Motor neuron (in vitro differentiated cells): ENCODE measurements at regions not wholly inside any gene's neighbourhood (a gene's known extent, or its start where the extent isn't known, plus 50 kb on each side); places are given as distances from the start of the nearest gene placed in this dataset.
"Not testable (repeated sequence)": the region's sequence is repeated elsewhere in the genome, so short reads cannot be mapped to it uniquely, and the experiment has no call there.

Experiments used
- ATAC-seq, 8 experiments: fragments of 200-7000 bp; cut with Tn5 transposase; replicated peaks in 6 of 8; 2 replicates each; pipeline ENCODE4 v1.8.0; 2021; ENCODE audit warnings: mild to moderate bottlenecking in 8 of 8, moderate library complexity in 8 of 8
- H3K27ac ChIP-seq, 2 donors: fragments of 250-450 bp; sonication (Bioruptor Pico); 2 replicates each; pipeline ENCODE4 v1.9.0; 2021; ENCODE audit warnings: antibody characterized with exemption in 2 of 2, mild to moderate bottlenecking in 2 of 2, moderate library complexity in 1 of 2
- H3K4me1 ChIP-seq, 2 donors: fragments of 250-450 bp; sonication (Bioruptor Pico); replicated peaks in 1 of 2; 2 replicates each; pipeline ENCODE4 v1.6.1; 2021; ENCODE audit warnings: antibody characterized with exemption in 2 of 2, mild to moderate bottlenecking in 2 of 2, moderate library complexity in 1 of 2
- H3K4me3 ChIP-seq, 5 donors: fragments of 250-450 bp; sonication (Bioruptor Pico); 2 replicates each; pipeline ENCODE4 v1.9.0; 2021; ENCODE audit warnings: antibody characterized with exemption in 5 of 5, mild to moderate bottlenecking in 5 of 5, moderate library complexity in 4 of 5
- WGBS, 10 experiments: fragments of 450-650 bp; shearing (Covaris generic); methylation state at CpG; one replicate each; pipeline ENCODE4 v1.0.0; 2022; 5-methylcytosine and 5-hydroxymethylcytosine counted together
- in situ Hi-C, 9 experiments: fragments of 400-800 bp; cut with MboI; loops; one replicate each; pipeline ENCODE4 v1.15.0; 2021; ENCODE audit warnings: low sequenced_read_pairs in 9 of 9, low pct_unique_long_range_greater_than_20kb in 2 of 9; ENCODE audit not compliant: unreplicated experiment in 9 of 9

- ATAC-seq = no peak
- H3K4me1 ChIP-seq = no peaks in the 10 kb centered on the region
- H3K4me3 ChIP-seq = no peak overlapping the region
- WGBS, 10 experiments = 30 to 93% (median 60%) methylated on average over 1 to 5 of the region's 5 CpGs; no CpG with 5 or more reads in 1 of the 10 experiments
- H3K27ac ChIP-seq = no peak overlapping the region
- in situ Hi-C loops = no loop called here
These were observed 209.6 kb downstream of the EMP1 start for GRCh38 chr12:13405961-13406703.

GRCh38 chr12:13404631-13405473 lies 208.3 kb downstream of the EMP1 start:
- ATAC-seq = peak in 1 of 8 experiments; percentile 25
- in situ Hi-C loops = no loop called here
- 17 to 95% (median 71%) methylated on average over 1 to 7 of the region's 13 CpGs; no CpG with 5 or more reads in 3 of the 10 experiments for WGBS, 10 experiments
- no peak overlapping the region for H3K4me3 ChIP-seq
- no peaks in the 10 kb centered on the region for H3K4me1 ChIP-seq
- no peak overlapping the region for H3K27ac ChIP-seq

GRCh38 chr12:13404111-13404628 lies 207.6 kb downstream of the EMP1 start:
- no peak overlapping the region for H3K27ac ChIP-seq
- H3K4me3 ChIP-seq = no peak overlapping the region
- in situ Hi-C loops = no loop called here
- WGBS, 10 experiments = 0 to 84% (median 50%) methylated on average over 1 to 3 of the region's 6 CpGs; no CpG with 5 or more reads in 3 of the 10 experiments
- ATAC-seq = peak in 1 of 8 experiments; percentile 42
- H3K4me1 ChIP-seq = no peaks in the 10 kb centered on the region

- H3K27ac ChIP-seq, ATAC-seq, in situ Hi-C loops, H3K4me1 ChIP-seq, H3K4me3 ChIP-seq: not testable (repeated sequence)
- 0 to 100% (median 100%) methylated on average over 1 of the region's 2 CpGs; no CpG with 5 or more reads in 4 of the 10 experiments for WGBS, 10 experiments
These were observed 194.8 kb downstream of the EMP1 start for GRCh38 chr12:13391375-13391774.

- Histone ChIP-seq H3K4me1 (peaks cover 7 to 11% of the 10 kb centered on the region in 2 donors), H3K27ac (no peak overlapping the region), H3K4me3 (no peak overlapping the region)
- ATAC-seq = peak in 5 of 8 experiments; percentile 35 to 78 (median 67)
- 67 to 86% (median 80%) methylated on average over 1 to 6 of the region's 7 CpGs; no CpG with 5 or more reads in 2 of the 10 experiments for WGBS, 10 experiments
- in situ Hi-C loops = no loop called here
These were observed 194.4 kb downstream of the EMP1 start for GRCh38 chr12:13390918-13391317.

- no peak overlapping the region for H3K27ac ChIP-seq
- in situ Hi-C loops = no loop called here
- H3K4me3 ChIP-seq = no peak overlapping the region
- WGBS, 10 experiments = 3 to 70% (median 53%) methylated on average over 1 to 6 of the region's 10 CpGs; no CpG with 5 or more reads in 2 of the 10 experiments
- peak; percentile 59 to 96 (median 82) for ATAC-seq
- peaks cover 8 to 12% of the 10 kb centered on the region in 2 donors for H3K4me1 ChIP-seq
These were observed 193.9 kb downstream of the EMP1 start for GRCh38 chr12:13390381-13390861.

- Histone ChIP-seq H3K4me3 (no peak overlapping the region), H3K27ac (no peak overlapping the region), H3K4me1 (peaks cover 8 to 15% of the 10 kb centered on the region in 2 donors)
- no peak for ATAC-seq
- 6 to 83% (median 63%) methylated on average over 1 to 6 of the region's 6 CpGs for WGBS, 10 experiments
- in situ Hi-C loops = loop anchor here in 1 of 9 experiments (10.0 kb wide), 1 partner anchor 148 kb away; no protein-coding TSS in a partner anchor
These were observed 190.6 kb downstream of the EMP1 start for GRCh38 chr12:13387101-13387500.

- in situ Hi-C loops = loop anchor here in 1 of 9 experiments (10.0 kb wide), 1 partner anchor 148 kb away; no protein-coding TSS in a partner anchor
- WGBS, 10 experiments = 0 to 50% (median 28%) methylated on average over 1 to 3 of the region's 3 CpGs; no CpG with 5 or more reads in 3 of the 10 experiments
- Histone ChIP-seq H3K4me1 (peaks cover 8 to 15% of the 10 kb centered on the region in 2 donors), H3K27ac (no peak overlapping the region), H3K4me3 (no peak overlapping the region)
- peak in 6 of 8 experiments; percentile 15 to 78 (median 52) for ATAC-seq
These were observed 190.0 kb downstream of the EMP1 start for GRCh38 chr12:13386323-13387039.

- peak in 2 of 8 experiments; percentile 25 to 60 for ATAC-seq
- H3K27ac ChIP-seq = no peak overlapping the region
- in situ Hi-C loops = loop anchor here in 1 of 9 experiments (10.0 kb wide), 1 partner anchor 151 kb away; no protein-coding TSS in a partner anchor
- 6 to 100% (median 90%) methylated on average over 1 to 3 of the region's 3 CpGs; no CpG with 5 or more reads in 3 of the 10 experiments for WGBS, 10 experiments
- peaks cover 8 to 10% of the 10 kb centered on the region in 2 donors for H3K4me1 ChIP-seq
- H3K4me3 ChIP-seq = no peak overlapping the region
These were observed 186.9 kb downstream of the EMP1 start for GRCh38 chr12:13383379-13383778.

GRCh38 chr12:13380297-13380696 lies 183.8 kb downstream of the EMP1 start:
- 10 to 88% (median 64%) methylated on average over 1 to 3 of the region's 3 CpGs; no CpG with 5 or more reads in 1 of the 10 experiments for WGBS, 10 experiments
- Histone ChIP-seq H3K4me1 (peaks cover 0 to 3% of the 10 kb centered on the region in 2 donors), H3K27ac (no peak overlapping the region), H3K4me3 (no peak overlapping the region)
- in situ Hi-C loops = loop anchor here in 1 of 9 experiments (10.0 kb wide), 1 partner anchor 155 kb away; no protein-coding TSS in a partner anchor
- no peak for ATAC-seq

- ATAC-seq = no peak
- Histone ChIP-seq H3K4me3 (no peak overlapping the region), H3K4me1 (peaks cover 0 to 3% of the 10 kb centered on the region in 2 donors), H3K27ac (no peak overlapping the region)
- 0 to 83% (median 48%) methylated on average over 1 to 3 of the region's 3 CpGs; no CpG with 5 or more reads in 2 of the 10 experiments for WGBS, 10 experiments
- in situ Hi-C loops = loop anchor here in 1 of 9 experiments (10.0 kb wide), 1 partner anchor 155 kb away; no protein-coding TSS in a partner anchor
These were observed 183.1 kb downstream of the EMP1 start for GRCh38 chr12:13379531-13380188.
